ENCODE measurements at regions not wholly inside any gene's neighbourhood (a gene's known extent, or its start where the extent isn't known, plus 50 kb on each side); places are given as distances from the start of the nearest gene placed in this dataset.

DNA sequence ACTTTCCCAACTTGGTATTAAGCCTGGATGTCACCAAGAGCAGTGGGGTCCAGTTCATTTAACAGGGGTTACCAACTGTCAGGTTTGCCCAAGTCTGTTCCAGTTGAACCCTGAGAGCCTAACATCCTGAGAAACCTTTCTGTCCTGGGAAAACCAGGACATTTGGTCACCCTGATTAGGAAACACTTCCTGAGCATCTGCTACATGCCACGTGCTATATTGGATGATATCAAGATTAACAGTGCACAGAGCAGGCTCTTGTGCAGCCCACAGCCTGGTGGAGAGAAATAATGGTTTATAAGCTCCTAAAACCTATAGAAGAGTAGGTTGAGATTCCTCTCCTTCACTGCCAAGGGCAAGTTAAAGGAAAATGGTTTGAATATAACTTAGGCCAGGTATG, 102.9 kb upstream of the RAD23B start:
- intact Hi-C loops (cut with micrococcal nuclease): no loop called here
- ChIA-PET CTCF (interaction anchor here (0.7 to 1.0 kb wide), 2 partner anchors 1338 to 1520 kb away, joined by 3 read pairs; no protein-coding TSS in a partner anchor), POLR2A (interaction anchor here (0.6 kb wide), 1 partner anchor 915 kb away, joined by 3 read pairs; no protein-coding TSS in a partner anchor)
- Mint-ChIP-seq H3K4me1 (ENCODE audit: insufficient read depth, unreplicated experiment) (no peaks in the 10 kb centered on the region), H3K9me3 (ENCODE audit: unreplicated experiment) (peaks cover 6% of the 10 kb centered on the region), H3K4me3 (ENCODE audit: unreplicated experiment) (no peak overlapping the region), H3K27ac (ENCODE audit: low read depth, unreplicated experiment) (no peak overlapping the region), H3K36me3 (ENCODE audit: insufficient read depth, unreplicated experiment) (no peaks in the 10 kb centered on the region), H3K27me3 (ENCODE audit: insufficient read depth, unreplicated experiment) (no peaks in the 10 kb centered on the region)
- TF ChIP-seq, protein P1, sequence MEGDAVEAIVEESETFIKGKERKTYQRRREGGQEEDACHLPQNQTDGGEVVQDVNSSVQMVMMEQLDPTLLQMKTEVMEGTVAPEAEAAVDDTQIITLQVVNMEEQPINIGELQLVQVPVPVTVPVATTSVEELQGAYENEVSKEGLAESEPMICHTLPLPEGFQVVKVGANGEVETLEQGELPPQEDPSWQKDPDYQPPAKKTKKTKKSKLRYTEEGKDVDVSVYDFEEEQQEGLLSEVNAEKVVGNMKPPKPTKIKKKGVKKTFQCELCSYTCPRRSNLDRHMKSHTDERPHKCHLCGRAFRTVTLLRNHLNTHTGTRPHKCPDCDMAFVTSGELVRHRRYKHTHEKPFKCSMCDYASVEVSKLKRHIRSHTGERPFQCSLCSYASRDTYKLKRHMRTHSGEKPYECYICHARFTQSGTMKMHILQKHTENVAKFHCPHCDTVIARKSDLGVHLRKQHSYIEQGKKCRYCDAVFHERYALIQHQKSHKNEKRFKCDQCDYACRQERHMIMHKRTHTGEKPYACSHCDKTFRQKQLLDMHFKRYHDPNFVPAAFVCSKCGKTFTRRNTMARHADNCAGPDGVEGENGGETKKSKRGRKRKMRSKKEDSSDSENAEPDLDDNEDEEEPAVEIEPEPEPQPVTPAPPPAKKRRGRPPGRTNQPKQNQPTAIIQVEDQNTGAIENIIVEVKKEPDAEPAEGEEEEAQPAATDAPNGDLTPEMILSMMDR (IDR thresholded peaks at IDR 0.05; ENCODE audit: unreplicated experiment): no peak
- DNase-seq (ENCODE audit: unreplicated experiment): no peak
- BruUV-seq (replicated peaks): no TSS peak

DNA sequence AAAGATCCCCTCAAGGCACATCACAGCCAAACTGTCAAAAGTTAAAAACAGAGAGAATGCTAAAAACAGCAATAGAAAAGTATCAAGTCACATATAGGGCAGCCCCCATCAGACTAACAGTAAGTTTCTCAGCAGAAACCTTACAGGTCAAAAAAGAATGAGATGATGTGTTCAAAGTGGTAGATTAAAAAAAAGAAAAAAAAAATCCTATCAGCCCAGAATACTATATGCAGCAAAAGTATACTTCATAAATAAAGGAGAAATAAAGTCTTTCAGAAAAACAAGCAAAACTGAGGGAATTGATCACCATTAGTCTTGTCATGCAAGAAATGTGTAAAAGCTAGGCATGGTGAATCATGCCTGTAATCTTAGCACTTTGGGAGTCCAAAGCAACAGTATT, 99.9 kb upstream of the RAD23B start:
- no peak overlapping the region for H3K4me3 Mint-ChIP-seq (ENCODE audit: unreplicated experiment)
- ChIA-PET CTCF (interaction anchor here (0.8 kb wide), 1 partner anchor 35 kb away, joined by 5 read pairs; no protein-coding TSS in a partner anchor), POLR2A (no interaction called here)
- no peaks in the 10 kb centered on the region for H3K36me3 Mint-ChIP-seq (ENCODE audit: insufficient read depth, unreplicated experiment)
- H3K27me3 Mint-ChIP-seq (ENCODE audit: insufficient read depth, unreplicated experiment): no peaks in the 10 kb centered on the region
- TF ChIP-seq, protein P1 (IDR thresholded peaks at IDR 0.05; ENCODE audit: unreplicated experiment): no peak
- peaks cover 6% of the 10 kb centered on the region for H3K9me3 Mint-ChIP-seq (ENCODE audit: unreplicated experiment)
- no peak overlapping the region for H3K27ac Mint-ChIP-seq (ENCODE audit: low read depth, unreplicated experiment)
- H3K4me1 Mint-ChIP-seq (ENCODE audit: insufficient read depth, unreplicated experiment): no peaks in the 10 kb centered on the region
- BruUV-seq (replicated peaks): no TSS peak
- intact Hi-C loops (cut with micrococcal nuclease): no loop called here
- DNase-seq (ENCODE audit: unreplicated experiment): no peak

DNA sequence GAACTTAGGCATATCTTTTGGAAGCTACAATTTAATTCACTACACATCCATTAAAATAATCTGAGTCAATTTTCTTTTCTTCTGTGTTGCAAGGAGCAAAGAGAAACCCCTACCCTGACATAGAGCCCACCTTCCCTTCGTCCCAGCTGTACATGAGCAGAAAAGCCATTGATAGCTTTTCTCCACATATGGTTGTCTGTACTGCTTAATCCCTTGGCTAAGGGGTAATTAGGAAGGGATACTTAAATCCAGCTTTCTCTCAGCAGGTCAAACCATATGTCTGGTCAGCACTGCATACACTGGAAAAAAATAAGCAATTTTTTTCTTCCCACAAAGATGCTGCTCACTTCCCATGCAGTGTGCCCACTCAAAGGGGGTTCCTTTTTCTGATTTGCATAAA, 94.7 kb upstream of the RAD23B start:
- no peak overlapping the region for H3K27ac Mint-ChIP-seq (ENCODE audit: low read depth, unreplicated experiment)
- no peaks in the 10 kb centered on the region for H3K4me1 Mint-ChIP-seq (ENCODE audit: insufficient read depth, unreplicated experiment)
- no peak overlapping the region for H3K4me3 Mint-ChIP-seq (ENCODE audit: unreplicated experiment)
- H3K27me3 Mint-ChIP-seq (ENCODE audit: insufficient read depth, unreplicated experiment): no peaks in the 10 kb centered on the region
- no TSS peak for BruUV-seq (replicated peaks)
- TF ChIP-seq, protein P1 (IDR thresholded peaks at IDR 0.05; ENCODE audit: unreplicated experiment): no peak
- intact Hi-C loops (cut with micrococcal nuclease): no loop called here
- CTCF ChIA-PET: interaction anchor here (0.5 to 1.4 kb wide), 4 partner anchors 15 to 1307 kb away, joined by 3 read pairs; no protein-coding TSS in a partner anchor
- H3K9me3 Mint-ChIP-seq (ENCODE audit: unreplicated experiment): peaks cover 4% of the 10 kb centered on the region
- no peaks in the 10 kb centered on the region for H3K36me3 Mint-ChIP-seq (ENCODE audit: insufficient read depth, unreplicated experiment)
- no peak for DNase-seq (ENCODE audit: unreplicated experiment)
- POLR2A ChIA-PET: no interaction called here

DNA sequence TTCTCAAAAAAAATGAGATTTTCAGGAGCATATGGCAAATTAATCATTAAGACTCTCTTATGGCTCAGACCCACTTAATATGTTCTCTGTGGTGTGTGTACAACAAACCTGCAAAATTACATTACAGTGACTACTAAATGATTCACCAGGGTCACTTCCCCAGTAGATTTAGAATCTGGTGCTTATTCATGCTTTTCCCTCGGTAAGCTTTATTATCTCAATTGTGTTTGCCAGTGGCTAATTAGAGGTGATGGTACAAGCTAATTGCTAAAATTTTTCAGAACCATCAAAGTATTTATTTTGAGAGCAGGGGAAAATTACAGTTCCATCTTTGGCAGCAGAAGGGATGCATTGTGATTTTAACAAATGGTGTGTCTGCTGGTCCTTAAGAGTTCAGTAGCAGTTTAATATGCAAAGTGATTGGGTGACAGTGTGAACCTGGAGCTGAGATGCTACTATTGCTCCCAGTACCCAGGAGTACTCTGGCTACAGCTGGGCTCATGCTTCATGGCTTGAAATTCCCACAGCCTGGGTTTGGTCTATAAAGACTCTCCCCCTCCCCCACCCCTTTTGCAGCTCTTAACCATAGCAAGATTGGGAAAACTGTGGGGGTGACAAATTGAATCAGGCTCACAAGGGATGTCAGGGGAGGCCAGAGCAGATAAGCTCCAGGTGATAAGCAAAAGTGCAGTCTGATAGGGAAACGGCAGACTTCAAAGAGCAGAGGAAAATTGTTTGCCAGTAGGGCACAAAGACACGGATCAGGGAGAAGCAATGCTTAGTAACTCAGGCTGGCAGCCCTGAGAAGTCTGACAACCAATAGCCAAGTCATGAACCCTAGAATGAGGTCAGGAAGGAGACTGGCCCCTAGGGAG, 92.8 kb upstream of the RAD23B start:
- no peaks in the 10 kb centered on the region for H3K4me1 Mint-ChIP-seq (ENCODE audit: insufficient read depth, unreplicated experiment)
- H3K27ac Mint-ChIP-seq (ENCODE audit: low read depth, unreplicated experiment): no peak overlapping the region
- TF ChIP-seq, protein P1 (IDR thresholded peaks at IDR 0.05; ENCODE audit: unreplicated experiment): no peak
- CTCF ChIA-PET: interaction anchor here (0.6 to 1.2 kb wide), 6 partner anchors 18 to 1640 kb away, joined by 3 to 6 read pairs (median 4); no protein-coding TSS in a partner anchor
- H3K27me3 Mint-ChIP-seq (ENCODE audit: insufficient read depth, unreplicated experiment): no peaks in the 10 kb centered on the region
- intact Hi-C loops (cut with micrococcal nuclease): no loop called here
- no peaks in the 10 kb centered on the region for H3K9me3 Mint-ChIP-seq (ENCODE audit: unreplicated experiment)
- H3K4me3 Mint-ChIP-seq (ENCODE audit: unreplicated experiment): no peak overlapping the region
- BruUV-seq (replicated peaks): no TSS peak
- DNase-seq (ENCODE audit: unreplicated experiment): peak; percentile 25
- POLR2A ChIA-PET: no interaction called here
- H3K36me3 Mint-ChIP-seq (ENCODE audit: insufficient read depth, unreplicated experiment): no peaks in the 10 kb centered on the region
